Lung microvascular endothelial cell (primary cell): ENCODE measurements at regions not wholly inside any gene's neighbourhood (a gene's known extent, or its start where the extent isn't known, plus 50 kb on each side); places are given as distances from the start of the nearest gene placed in this dataset.
"Not testable (repeated sequence)": the region's sequence is repeated elsewhere in the genome, so short reads cannot be mapped to it uniquely, and the experiment has no call there.

Source experiments
- DNase-seq, 2 donors: peaks; one replicate each; pipeline versions ENCODE4 v3.0.0 to v3.0.0-alpha.2; 2010; ENCODE audit warnings: low read depth in 2 of 2

- no peak for DNase-seq
Measured at GRCh38 chr13:59399513-59399912, 764.2 kb downstream of the DIAPH3 start.

GRCh38 chr13:59404331-59404730, 759.4 kb downstream of the DIAPH3 start:
- no peak for DNase-seq

- DNase-seq, result not testable (repeated sequence)
Measured at GRCh38 chr13:59407251-59407650, 756.5 kb downstream of the DIAPH3 start.

GRCh38 chr13:59408738-59409137, 755.0 kb downstream of the DIAPH3 start:
- DNase-seq, result no peak

GRCh38 chr13:59409211-59409610, 754.5 kb downstream of the DIAPH3 start:
- peak in 1 of 2 donors; percentile 41 for DNase-seq

- DNase-seq, result no peak
Measured at GRCh38 chr13:59409634-59410200, 754.0 kb downstream of the DIAPH3 start.

- no peak for DNase-seq
Measured at GRCh38 chr13:59413126-59413525, 750.6 kb downstream of the DIAPH3 start.

- no peak for DNase-seq
Measured at GRCh38 chr13:59414006-59414405, 749.7 kb downstream of the DIAPH3 start.

GRCh38 chr13:59415498-59415897, 748.2 kb downstream of the DIAPH3 start:
- DNase-seq, result no peak

- no peak for DNase-seq
Measured at GRCh38 chr13:59416561-59416960, 747.2 kb downstream of the DIAPH3 start.

GRCh38 chr13:59422646-59423045, 741.1 kb downstream of the DIAPH3 start:
- no peak for DNase-seq

- DNase-seq, result no peak
Measured at GRCh38 chr13:59423708-59424340, 739.9 kb downstream of the DIAPH3 start.

- no peak for DNase-seq
Measured at GRCh38 chr13:59424661-59425060, 739.1 kb downstream of the DIAPH3 start.

GRCh38 chr13:59425211-59425741, 738.5 kb downstream of the DIAPH3 start:
- DNase-seq, result no peak

GRCh38 chr13:59435024-59435423, 728.7 kb downstream of the DIAPH3 start:
- no peak for DNase-seq

GRCh38 chr13:59437544-59438301, 726.0 kb downstream of the DIAPH3 start:
- peak; percentile 21 to 33 for DNase-seq

- DNase-seq, result no peak
Measured at GRCh38 chr13:59439776-59440428, 723.8 kb downstream of the DIAPH3 start.

- not testable (repeated sequence) for DNase-seq
Measured at GRCh38 chr13:59441068-59441467, 722.7 kb downstream of the DIAPH3 start.

- no peak for DNase-seq
Measured at GRCh38 chr13:59441596-59442280, 722.0 kb downstream of the DIAPH3 start.

GRCh38 chr13:59442461-59442860, 721.3 kb downstream of the DIAPH3 start:
- no peak for DNase-seq

- DNase-seq, result peak; percentile 72 to 89
Measured at GRCh38 chr13:59442944-59443486, 720.7 kb downstream of the DIAPH3 start.
